Glutamatergic neuron (in vitro differentiated cells): ENCODE measurements at regions not wholly inside any gene's neighbourhood (a gene's known extent, or its start where the extent isn't known, plus 50 kb on each side); places are given as distances from the start of the nearest gene placed in this dataset.
"Not testable (repeated sequence)": the region's sequence is repeated elsewhere in the genome, so short reads cannot be mapped to it uniquely, and the experiment has no call there.

Experiments used
- DNase-seq: peaks from one replicate; pipeline ENCODE4 v3.0.0; 2022
- H3K27ac Mint-ChIP-seq: one replicate; pipeline ENCODE4 v1.8.0; 2020; ENCODE audit warnings: mild to moderate bottlenecking, mixed read lengths, inconsistent platforms; ENCODE audit not compliant: unreplicated experiment
- H3K27me3 Mint-ChIP-seq: one replicate; pipeline ENCODE4 v1.8.0; 2020; ENCODE audit warnings: mild to moderate bottlenecking, moderate library complexity, mixed read lengths, inconsistent platforms; ENCODE audit not compliant: unreplicated experiment
- H3K36me3 Mint-ChIP-seq: one replicate; pipeline ENCODE4 v1.8.0; 2020; ENCODE audit warnings: mild to moderate bottlenecking, mixed read lengths, inconsistent platforms; ENCODE audit not compliant: unreplicated experiment
- H3K4me1 Mint-ChIP-seq: one replicate; pipeline ENCODE4 v1.8.0; 2020; ENCODE audit warnings: mild to moderate bottlenecking, low read depth, mixed read lengths, inconsistent platforms; ENCODE audit not compliant: unreplicated experiment
- H3K4me3 Mint-ChIP-seq: one replicate; pipeline ENCODE4 v1.8.0; 2020; ENCODE audit warnings: mild to moderate bottlenecking, mixed read lengths, inconsistent platforms; ENCODE audit not compliant: unreplicated experiment
- H3K9me3 Mint-ChIP-seq: one replicate; pipeline ENCODE4 v1.8.0; 2020; ENCODE audit warnings: mild to moderate bottlenecking, moderate library complexity, mixed read lengths, inconsistent platforms; ENCODE audit not compliant: unreplicated experiment
- CTCF ChIP-seq: fragments of 200-600 bp; sonication (generic); IDR thresholded peaks from one replicate; pipeline ENCODE4 v1.5.0; 2021; ENCODE audit not compliant: partially characterized antibody, unreplicated experiment

GRCh38 chr1:4179914-4180735 is 280.1 kb upstream of the C1orf174 start:
- Mint-ChIP-seq H3K36me3 (peaks cover 15% of the 10 kb centered on the region), H3K4me3 (no peak overlapping the region), H3K27ac (no peak overlapping the region), H3K27me3 (peaks cover 1% of the 10 kb centered on the region), H3K9me3 (peaks cover 14% of the 10 kb centered on the region), H3K4me1 (no peaks in the 10 kb centered on the region)
- no peak for TF ChIP-seq CTCF
- no peak for DNase-seq

- H3K36me3 Mint-ChIP-seq, H3K4me1 Mint-ChIP-seq, DNase-seq, H3K27me3 Mint-ChIP-seq, H3K9me3 Mint-ChIP-seq, H3K27ac Mint-ChIP-seq, H3K4me3 Mint-ChIP-seq: not testable (repeated sequence)
These were observed 286.4 kb upstream of the C1orf174 start for GRCh38 chr1:4186486-4186885.

GRCh38 chr1:4203501-4203900 is 303.4 kb upstream of the C1orf174 start:
- DNase-seq = no peak
- Mint-ChIP-seq H3K9me3 (peaks cover 16% of the 10 kb centered on the region), H3K27ac (no peak overlapping the region), H3K36me3 (no peaks in the 10 kb centered on the region), H3K4me3 (no peak overlapping the region), H3K27me3 (peaks cover 3% of the 10 kb centered on the region), H3K4me1 (no peaks in the 10 kb centered on the region)
- TF ChIP-seq CTCF = no peak

- peaks cover 9% of the 10 kb centered on the region for H3K36me3 Mint-ChIP-seq
- peaks cover 3% of the 10 kb centered on the region for H3K27me3 Mint-ChIP-seq
- H3K4me3 Mint-ChIP-seq = no peak overlapping the region
- H3K9me3 Mint-ChIP-seq = peaks cover 15% of the 10 kb centered on the region
- TF ChIP-seq CTCF = no peak
- H3K27ac Mint-ChIP-seq = no peak overlapping the region
- no peak for DNase-seq
- H3K4me1 Mint-ChIP-seq = no peaks in the 10 kb centered on the region
These were observed 307.1 kb upstream of the C1orf174 start for GRCh38 chr1:4207183-4207582.

- Mint-ChIP-seq H3K4me3 (no peak overlapping the region), H3K9me3 (peaks cover 18% of the 10 kb centered on the region), H3K36me3 (peaks cover 9% of the 10 kb centered on the region), H3K27ac (no peak overlapping the region), H3K4me1 (no peaks in the 10 kb centered on the region), H3K27me3 (peaks cover 3% of the 10 kb centered on the region)
- no peak for DNase-seq
- TF ChIP-seq CTCF = no peak
These were observed 308.0 kb upstream of the C1orf174 start for GRCh38 chr1:4207842-4208692.
